ENCODE measurements at regions not wholly inside any gene's neighbourhood (a gene's known extent, or its start where the extent isn't known, plus 50 kb on each side); places are given as distances from the start of the nearest gene placed in this dataset.
A peak's percentile ranks its signal among the peaks of the same experiment; 100 is the strongest.
"Not testable (repeated sequence)": the region's sequence is repeated elsewhere in the genome, so short reads cannot be mapped to it uniquely, and the experiment has no call there.

- Histone ChIP-seq H3K9me3 (replicated peaks in 1 of 2; ENCODE audit: control insufficient read depth in 2 of 2, insufficient read depth in 1 of 2, low read depth in 1 of 2, low read length in 2 of 2) (peaks cover 0 to 4% of the 10 kb centered on the region in 2 donors), H2BK12ac (ENCODE audit: low read length) (peak overlapping the region; percentile 98), H3K27ac (replicated peaks; ENCODE audit: low read length) (no peak overlapping the region), H2BK15ac (ENCODE audit: low read length) (no peak overlapping the region), H4K91ac (ENCODE audit: low read depth, low read length, poor library complexity) (no peak overlapping the region), H3K27me3 (ENCODE audit: control insufficient read depth in 3 of 3, insufficient read depth in 3 of 3, low read depth in 1 of 3, low read length in 3 of 3) (no peaks in the 10 kb centered on the region), H3K14ac (ENCODE audit: low read length) (peak overlapping the region; percentile 97), H3K23ac (ENCODE audit: low read depth, low read length, poor library complexity) (peak overlapping the region; percentile 65), H2AFZ (ENCODE audit: low read length) (no peak overlapping the region), H3K9ac (ENCODE audit: low read depth, low read length, poor library complexity) (peak overlapping the region; percentile 86), H2BK120ac (ENCODE audit: low read depth, low read length) (no peak overlapping the region), H2BK5ac (ENCODE audit: low read length) (no peak overlapping the region), H3K36me3 (replicated peaks in 1 of 2; ENCODE audit: control insufficient read depth in 2 of 2, insufficient read depth in 2 of 2, low read length in 2 of 2) (peaks cover 0 to 2% of the 10 kb centered on the region in 2 donors), H3K4ac (ENCODE audit: low read length) (peak overlapping the region; percentile 98), H3K79me1 (ENCODE audit: low read depth, low read length) (no peaks in the 10 kb centered on the region), H3K18ac (ENCODE audit: low read length) (peak overlapping the region; percentile 52), H3K4me1 (ENCODE audit: control insufficient read depth in 2 of 2, insufficient read depth in 1 of 2, low read depth in 1 of 2, low read length in 2 of 2) (no peaks in the 10 kb centered on the region), H2AK5ac (ENCODE audit: low read depth, low read length) (no peak overlapping the region), H4K8ac (ENCODE audit: low read depth, low read length) (no peak overlapping the region), H3K4me2 (ENCODE audit: insufficient read depth, low read length, poor library complexity, severe bottlenecking) (no peak overlapping the region), H3K4me3 (ENCODE audit: low read length in 2 of 2) (peak overlapping the region in 1 of 2 donors; percentile 51)
- DNase-seq (ENCODE audit: low spot score) = peak; percentile 0
- WGBS, 2 donors (ENCODE audit: extremely low coverage in 2 of 2, insufficient read length in 2 of 2, insufficient replicate concordance in 1 of 2) = no CpG with 5 or more reads among the region's 16 CpGs
Measured at GRCh38 chr2:31805688-31806087, 205.1 kb downstream of the MEMO1 start.

DNA sequence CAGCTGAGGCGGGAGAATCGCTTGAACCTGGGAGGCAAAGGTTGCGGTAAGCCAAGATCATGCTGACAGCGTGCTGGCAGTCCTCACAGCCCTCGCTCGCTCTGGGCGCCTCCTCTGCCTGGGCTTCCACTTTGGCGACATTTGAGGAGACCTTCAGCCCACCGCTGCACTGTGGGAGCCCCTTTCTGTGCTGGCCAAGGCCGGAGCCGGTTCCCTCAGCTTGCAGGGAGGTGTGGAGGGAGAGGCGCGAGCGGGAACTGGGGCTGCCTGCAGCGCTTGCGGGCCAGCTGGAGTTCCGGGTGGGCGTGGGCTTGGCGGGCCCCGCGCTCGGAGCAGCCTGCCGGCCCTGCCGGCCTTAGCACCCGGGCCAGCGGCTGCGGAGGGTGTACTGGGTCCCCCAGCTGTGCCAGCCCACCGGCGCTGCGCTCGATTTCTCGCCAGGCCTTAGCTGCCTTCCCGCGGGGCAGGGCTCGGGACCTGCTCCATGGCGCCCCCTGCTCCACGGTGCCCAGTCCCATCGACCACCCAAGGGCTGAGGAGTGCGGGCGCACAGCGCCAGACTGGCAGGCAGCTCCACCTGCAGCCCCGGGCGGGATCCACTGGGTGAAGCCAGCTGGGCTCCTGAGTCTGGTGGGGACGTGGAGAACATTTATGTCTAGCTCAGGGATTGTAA, 207.2 kb downstream of the MEMO1 start:
- H2BK12ac ChIP-seq (ENCODE audit: low read length); H3K4me3 ChIP-seq (ENCODE audit: low read length in 2 of 2); H2AK5ac ChIP-seq (ENCODE audit: low read depth, low read length); H4K8ac ChIP-seq (ENCODE audit: low read depth, low read length); H3K9ac ChIP-seq (ENCODE audit: low read depth, low read length, poor library complexity); H2BK15ac ChIP-seq (ENCODE audit: low read length); H2BK5ac ChIP-seq (ENCODE audit: low read length); H3K4ac ChIP-seq (ENCODE audit: low read length); H3K27ac ChIP-seq (replicated peaks; ENCODE audit: low read length); H2BK120ac ChIP-seq (ENCODE audit: low read depth, low read length); H3K27me3 ChIP-seq (ENCODE audit: control insufficient read depth in 3 of 3, insufficient read depth in 3 of 3, low read depth in 1 of 3, low read length in 3 of 3); H3K9me3 ChIP-seq (replicated peaks in 1 of 2; ENCODE audit: control insufficient read depth in 2 of 2, insufficient read depth in 1 of 2, low read depth in 1 of 2, low read length in 2 of 2); H3K79me1 ChIP-seq (ENCODE audit: low read depth, low read length); H3K14ac ChIP-seq (ENCODE audit: low read length); H3K4me1 ChIP-seq (ENCODE audit: control insufficient read depth in 2 of 2, insufficient read depth in 1 of 2, low read depth in 1 of 2, low read length in 2 of 2); H3K23ac ChIP-seq (ENCODE audit: low read depth, low read length, poor library complexity); H3K36me3 ChIP-seq (replicated peaks in 1 of 2; ENCODE audit: control insufficient read depth in 2 of 2, insufficient read depth in 2 of 2, low read length in 2 of 2); H3K18ac ChIP-seq (ENCODE audit: low read length); DNase-seq (ENCODE audit: low spot score); H4K91ac ChIP-seq (ENCODE audit: low read depth, low read length, poor library complexity); H3K4me2 ChIP-seq (ENCODE audit: insufficient read depth, low read length, poor library complexity, severe bottlenecking); H2AFZ ChIP-seq (ENCODE audit: low read length): not testable (repeated sequence)
- no CpG with 5 or more reads among the region's 44 CpGs for WGBS, 2 donors (ENCODE audit: extremely low coverage in 2 of 2, insufficient read length in 2 of 2, insufficient replicate concordance in 1 of 2)

- DNase-seq (ENCODE audit: low spot score) = no peak
- Histone ChIP-seq H3K14ac (ENCODE audit: low read length) (no peak overlapping the region), H4K91ac (ENCODE audit: low read depth, low read length, poor library complexity) (no peak overlapping the region), H2BK15ac (ENCODE audit: low read length) (no peak overlapping the region), H3K4me3 (ENCODE audit: low read length in 2 of 2) (no peak overlapping the region), H3K23ac (ENCODE audit: low read depth, low read length, poor library complexity) (no peak overlapping the region), H2BK12ac (ENCODE audit: low read length) (no peak overlapping the region), H4K8ac (ENCODE audit: low read depth, low read length) (no peak overlapping the region), H2AFZ (ENCODE audit: low read length) (no peak overlapping the region), H3K4me2 (ENCODE audit: insufficient read depth, low read length, poor library complexity, severe bottlenecking) (no peak overlapping the region), H3K9me3 (replicated peaks in 1 of 2; ENCODE audit: control insufficient read depth in 2 of 2, insufficient read depth in 1 of 2, low read depth in 1 of 2, low read length in 2 of 2) (peaks cover 0 to 4% of the 10 kb centered on the region in 2 donors), H3K27ac (replicated peaks; ENCODE audit: low read length) (no peak overlapping the region), H3K18ac (ENCODE audit: low read length) (no peak overlapping the region), H3K79me1 (ENCODE audit: low read depth, low read length) (no peaks in the 10 kb centered on the region), H2BK5ac (ENCODE audit: low read length) (no peak overlapping the region), H3K36me3 (replicated peaks in 1 of 2; ENCODE audit: control insufficient read depth in 2 of 2, insufficient read depth in 2 of 2, low read length in 2 of 2) (peaks cover 0 to 2% of the 10 kb centered on the region in 2 donors), H2AK5ac (ENCODE audit: low read depth, low read length) (no peak overlapping the region), H3K4ac (ENCODE audit: low read length) (no peak overlapping the region), H3K4me1 (ENCODE audit: control insufficient read depth in 2 of 2, insufficient read depth in 1 of 2, low read depth in 1 of 2, low read length in 2 of 2) (no peaks in the 10 kb centered on the region), H3K9ac (ENCODE audit: low read depth, low read length, poor library complexity) (no peak overlapping the region), H2BK120ac (ENCODE audit: low read depth, low read length) (no peak overlapping the region), H3K27me3 (ENCODE audit: control insufficient read depth in 3 of 3, insufficient read depth in 3 of 3, low read depth in 1 of 3, low read length in 3 of 3) (no peaks in the 10 kb centered on the region)
- no CpG with 5 or more reads among the region's 7 CpGs for WGBS, 2 donors (ENCODE audit: extremely low coverage in 2 of 2, insufficient read length in 2 of 2, insufficient replicate concordance in 1 of 2)
Measured at GRCh38 chr2:31802711-31803110, 208.1 kb downstream of the MEMO1 start.

- WGBS, 2 donors (ENCODE audit: extremely low coverage in 2 of 2, insufficient read length in 2 of 2, insufficient replicate concordance in 1 of 2) = no CpG with 5 or more reads among the region's 4 CpGs
- H3K9ac ChIP-seq (ENCODE audit: low read depth, low read length, poor library complexity); H3K79me1 ChIP-seq (ENCODE audit: low read depth, low read length); H2BK12ac ChIP-seq (ENCODE audit: low read length); H3K4ac ChIP-seq (ENCODE audit: low read length); H2AFZ ChIP-seq (ENCODE audit: low read length); H3K14ac ChIP-seq (ENCODE audit: low read length); H2BK15ac ChIP-seq (ENCODE audit: low read length); H2AK5ac ChIP-seq (ENCODE audit: low read depth, low read length); DNase-seq (ENCODE audit: low spot score); H3K27ac ChIP-seq (replicated peaks; ENCODE audit: low read length); H4K8ac ChIP-seq (ENCODE audit: low read depth, low read length); H2BK120ac ChIP-seq (ENCODE audit: low read depth, low read length); H3K9me3 ChIP-seq (replicated peaks in 1 of 2; ENCODE audit: control insufficient read depth in 2 of 2, insufficient read depth in 1 of 2, low read depth in 1 of 2, low read length in 2 of 2); H3K4me2 ChIP-seq (ENCODE audit: insufficient read depth, low read length, poor library complexity, severe bottlenecking); H3K27me3 ChIP-seq (ENCODE audit: control insufficient read depth in 3 of 3, insufficient read depth in 3 of 3, low read depth in 1 of 3, low read length in 3 of 3); H4K91ac ChIP-seq (ENCODE audit: low read depth, low read length, poor library complexity); H3K23ac ChIP-seq (ENCODE audit: low read depth, low read length, poor library complexity); H3K18ac ChIP-seq (ENCODE audit: low read length); H3K4me1 ChIP-seq (ENCODE audit: control insufficient read depth in 2 of 2, insufficient read depth in 1 of 2, low read depth in 1 of 2, low read length in 2 of 2); H3K4me3 ChIP-seq (ENCODE audit: low read length in 2 of 2); H2BK5ac ChIP-seq (ENCODE audit: low read length); H3K36me3 ChIP-seq (replicated peaks in 1 of 2; ENCODE audit: control insufficient read depth in 2 of 2, insufficient read depth in 2 of 2, low read length in 2 of 2): not testable (repeated sequence)
Measured at GRCh38 chr2:31799282-31799681, 211.5 kb downstream of the MEMO1 start.
